ENCODE measurements at regions not wholly inside any gene's neighbourhood (a gene's known extent, or its start where the extent isn't known, plus 50 kb on each side); places are given as distances from the start of the nearest gene placed in this dataset.

- H3K4me3 ChIP-seq (ENCODE audit: low read length): no peak overlapping the region
- TF ChIP-seq CTCF (IDR thresholded peaks at IDR 0.05; ENCODE audit: insufficient read depth, low read depth, low read length, missing control alignments): no peak
- no peak for DNase-seq (ENCODE audit: low read depth)
Measured at GRCh38 chr1:118323246-118323645, 138.2 kb upstream of the SPAG17 start.

GRCh38 chr1:118322331-118322730 is 137.3 kb upstream of the SPAG17 start:
- DNase-seq (ENCODE audit: low read depth): no peak
- no peak for TF ChIP-seq CTCF (IDR thresholded peaks at IDR 0.05; ENCODE audit: insufficient read depth, low read depth, low read length, missing control alignments)
- H3K4me3 ChIP-seq (ENCODE audit: low read length): no peak overlapping the region

- TF ChIP-seq CTCF (IDR thresholded peaks at IDR 0.05; ENCODE audit: insufficient read depth, low read depth, low read length, missing control alignments): no peak
- H3K4me3 ChIP-seq (ENCODE audit: low read length): no peak overlapping the region
- DNase-seq (ENCODE audit: low read depth): no peak
Measured at GRCh38 chr1:118321840-118322239, 136.8 kb upstream of the SPAG17 start.

- no peak for TF ChIP-seq CTCF (IDR thresholded peaks at IDR 0.05; ENCODE audit: insufficient read depth, low read depth, low read length, missing control alignments)
- no peak overlapping the region for H3K4me3 ChIP-seq (ENCODE audit: low read length)
- DNase-seq (ENCODE audit: low read depth): no peak
Measured at GRCh38 chr1:118317842-118318614, 133.0 kb upstream of the SPAG17 start.

GRCh38 chr1:118306851-118307250 is 121.8 kb upstream of the SPAG17 start:
- DNase-seq (ENCODE audit: low read depth): no peak
- TF ChIP-seq CTCF (IDR thresholded peaks at IDR 0.05; ENCODE audit: insufficient read depth, low read depth, low read length, missing control alignments): no peak
- H3K4me3 ChIP-seq (ENCODE audit: low read length): no peak overlapping the region

GRCh38 chr1:118304722-118305359 is 119.8 kb upstream of the SPAG17 start:
- H3K4me3 ChIP-seq (ENCODE audit: low read length): no peak overlapping the region
- peak; percentile 30 for DNase-seq (ENCODE audit: low read depth)
- peak; percentile 57 for TF ChIP-seq CTCF (IDR thresholded peaks at IDR 0.05; ENCODE audit: insufficient read depth, low read depth, low read length, missing control alignments)
